Neural progenitor cell (in vitro differentiated cells): ENCODE measurements at regions not wholly inside any gene's neighbourhood (a gene's known extent, or its start where the extent isn't known, plus 50 kb on each side); places are given as distances from the start of the nearest gene placed in this dataset.

Source experiments
- CTCF ChIP-seq: fragments of 200-600 bp; sonication (generic); IDR thresholded peaks from 2 replicates; pipeline ENCODE4 v1.5.1; 2017; ENCODE audit warnings: antibody characterized with exemption, mild to moderate bottlenecking
- EZH2phosphoT487 ChIP-seq: fragments of 200-600 bp; sonication (generic); IDR thresholded peaks from 2 replicates; pipeline ENCODE4 v1.6.1; 2017; ENCODE audit warnings: antibody characterized with exemption

GRCh38 chr3:150054635-150055034 lies 83.9 kb upstream of the PFN2 start:
- TF ChIP-seq EZH2phosphoT487 (no peak), CTCF (no peak)
